ENCODE measurements at regions not wholly inside any gene's neighbourhood (a gene's known extent, or its start where the extent isn't known, plus 50 kb on each side); places are given as distances from the start of the nearest gene placed in this dataset.
"Not testable (repeated sequence)": the region's sequence is repeated elsewhere in the genome, so short reads cannot be mapped to it uniquely, and the experiment has no call there.

GRCh38 chr7:101712652-101713051 is 83.6 kb upstream of the MYL10 start:
- DNase-seq: no peak

GRCh38 chr7:101714097-101714496 is 85.0 kb upstream of the MYL10 start:
- no peak for DNase-seq

- no peak for DNase-seq
These were observed 88.7 kb upstream of the MYL10 start for GRCh38 chr7:101717628-101718357.

- no peak for DNase-seq
These were observed 89.4 kb upstream of the MYL10 start for GRCh38 chr7:101718363-101719122.

GRCh38 chr7:101719123-101719470 is 90.0 kb upstream of the MYL10 start:
- DNase-seq: no peak

GRCh38 chr7:101720324-101720723 is 91.2 kb upstream of the MYL10 start:
- DNase-seq: no peak

GRCh38 chr7:101722247-101722646 is 93.2 kb upstream of the MYL10 start:
- no peak for DNase-seq

GRCh38 chr7:101723835-101724234 is 93.6 kb upstream of the CUX1 start:
- no peak for DNase-seq

- DNase-seq: no peak
These were observed 92.5 kb upstream of the CUX1 start for GRCh38 chr7:101724957-101725356.

- no peak for DNase-seq
These were observed 91.5 kb upstream of the CUX1 start for GRCh38 chr7:101725921-101726320.

GRCh38 chr7:101727184-101727583 is 90.2 kb upstream of the CUX1 start:
- DNase-seq: no peak

GRCh38 chr7:101728128-101728527 is 89.3 kb upstream of the CUX1 start:
- no peak for DNase-seq

- DNase-seq: not testable (repeated sequence)
These were observed 88.6 kb upstream of the CUX1 start for GRCh38 chr7:101728873-101729240.

GRCh38 chr7:101729241-101729883 is 88.1 kb upstream of the CUX1 start:
- no peak for DNase-seq

- DNase-seq: no peak
These were observed 85.8 kb upstream of the CUX1 start for GRCh38 chr7:101731502-101732084.

- DNase-seq: peak; percentile 76
These were observed 83.5 kb upstream of the CUX1 start for GRCh38 chr7:101733713-101734475.

GRCh38 chr7:101736084-101736483 is 81.3 kb upstream of the CUX1 start:
- DNase-seq: no peak

- peak; percentile 68 for DNase-seq
These were observed 77.5 kb upstream of the CUX1 start for GRCh38 chr7:101739775-101740398.

GRCh38 chr7:101740981-101741725 is 76.3 kb upstream of the CUX1 start:
- DNase-seq: no peak

- DNase-seq: peak; percentile 44
These were observed 74.0 kb upstream of the CUX1 start for GRCh38 chr7:101743241-101743994.

GRCh38 chr7:101743995-101744360 is 73.4 kb upstream of the CUX1 start:
- no peak for DNase-seq

Measured in NCI-H2029 (cell line).